TTC549 (cell line): ENCODE measurements at regions not wholly inside any gene's neighbourhood (a gene's known extent, or its start where the extent isn't known, plus 50 kb on each side); places are given as distances from the start of the nearest gene placed in this dataset.

ENCODE experiments used
- FAIRE-seq: peaks from 2 replicates; lab custom pipeline; 2012; peaks lifted over from hg19 to GRCh38; lab: Jason Lieb, UNC

DNA sequence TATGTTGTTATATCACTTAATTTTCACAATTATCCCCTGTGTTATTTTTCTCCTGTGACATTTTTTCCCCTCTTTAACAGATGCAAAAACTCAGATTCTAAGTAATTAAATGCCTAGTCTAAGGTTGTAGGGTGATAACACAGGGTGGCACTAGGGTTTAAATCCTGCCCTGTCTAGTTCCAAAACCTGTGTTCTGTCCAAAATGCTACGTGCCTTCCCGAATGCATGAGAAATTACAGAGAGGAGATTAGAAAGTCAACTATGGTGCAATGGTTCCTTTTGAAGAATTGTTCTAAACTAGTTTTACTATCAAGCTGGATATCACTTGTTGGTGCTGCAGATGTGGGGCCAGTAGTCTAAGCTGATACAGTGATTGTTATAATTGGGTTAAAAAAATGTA, 108.0 kb downstream of the DIPK2A start:
- FAIRE-seq, result no peak

DNA sequence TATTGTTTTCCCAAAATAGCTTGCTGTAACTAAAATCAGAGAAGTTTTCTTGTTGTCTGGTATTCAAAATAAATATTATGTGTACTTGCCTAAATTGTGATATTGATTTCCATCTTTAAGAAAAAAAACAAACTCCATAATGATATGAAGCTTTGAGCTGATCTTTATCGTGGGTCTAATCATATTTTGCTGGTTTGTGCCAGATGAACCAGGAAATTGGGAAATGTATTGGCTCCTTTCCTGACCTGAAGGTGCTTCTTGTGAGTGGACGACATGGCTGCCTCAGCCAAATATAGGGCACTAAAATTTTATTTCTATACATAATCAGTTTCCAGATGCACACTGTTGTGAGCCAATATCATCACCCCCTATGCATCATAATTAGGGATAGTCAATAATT, 113.3 kb downstream of the DIPK2A start:
- FAIRE-seq, result no peak

DNA sequence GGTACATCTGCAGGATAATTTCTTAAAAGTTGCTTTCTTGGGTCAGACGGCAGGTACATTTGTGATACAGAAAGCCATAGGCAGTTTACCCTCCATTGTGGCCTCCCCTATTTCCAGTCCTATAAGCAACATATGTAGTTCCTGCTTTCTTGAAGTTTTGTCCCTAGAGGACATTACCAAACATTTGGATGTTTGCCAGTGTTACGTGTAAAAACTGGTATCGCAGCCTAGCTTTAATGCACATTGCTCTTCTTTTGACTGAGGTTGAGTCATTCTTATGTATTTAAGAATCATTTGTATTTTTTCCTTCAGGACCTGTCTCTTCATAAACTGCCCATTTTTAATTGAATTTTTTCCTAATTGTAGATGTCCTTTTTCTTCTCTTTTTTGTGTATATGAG, 114.3 kb downstream of the DIPK2A start:
- FAIRE-seq, result no peak

DNA sequence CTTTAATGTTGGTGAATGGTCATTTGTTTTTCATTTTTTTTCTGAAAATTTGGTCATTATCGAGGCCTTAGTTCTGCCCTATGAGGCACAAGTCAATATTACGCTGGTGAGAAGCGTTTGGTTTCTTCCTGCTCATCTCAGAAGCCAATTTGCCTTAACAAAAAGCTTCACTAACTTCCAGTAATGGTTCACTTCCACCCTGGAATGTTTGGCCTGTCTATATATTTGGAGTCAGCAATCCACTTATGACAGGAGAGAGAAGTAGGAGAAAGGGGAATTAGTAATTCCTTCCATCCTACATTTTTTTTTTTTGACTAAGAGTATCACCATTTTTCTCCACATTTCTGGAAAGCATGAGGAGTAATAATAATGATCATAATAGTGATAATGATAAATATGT, 124.4 kb downstream of the DIPK2A start:
- no peak for FAIRE-seq

DNA sequence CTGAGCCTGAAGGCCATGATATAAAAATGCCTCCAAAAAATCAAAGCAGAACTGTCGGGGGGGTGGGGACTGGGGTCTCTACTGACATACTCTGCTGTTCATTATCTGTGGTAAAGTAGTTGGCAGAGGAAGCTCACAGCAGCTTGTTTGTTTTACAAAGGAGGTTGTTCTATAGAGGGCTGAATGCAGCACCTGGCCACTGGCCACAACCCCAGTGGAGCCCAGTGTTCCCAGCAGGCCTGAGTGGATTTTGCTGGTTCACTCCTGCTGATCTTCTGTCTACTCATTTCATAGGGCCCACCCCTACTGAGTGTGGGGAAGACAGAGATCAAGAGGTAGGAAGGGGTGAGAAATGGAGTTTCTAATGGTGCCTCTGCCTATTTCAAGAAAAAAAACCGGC, 125.5 kb downstream of the DIPK2A start:
- FAIRE-seq, result no peak

DNA sequence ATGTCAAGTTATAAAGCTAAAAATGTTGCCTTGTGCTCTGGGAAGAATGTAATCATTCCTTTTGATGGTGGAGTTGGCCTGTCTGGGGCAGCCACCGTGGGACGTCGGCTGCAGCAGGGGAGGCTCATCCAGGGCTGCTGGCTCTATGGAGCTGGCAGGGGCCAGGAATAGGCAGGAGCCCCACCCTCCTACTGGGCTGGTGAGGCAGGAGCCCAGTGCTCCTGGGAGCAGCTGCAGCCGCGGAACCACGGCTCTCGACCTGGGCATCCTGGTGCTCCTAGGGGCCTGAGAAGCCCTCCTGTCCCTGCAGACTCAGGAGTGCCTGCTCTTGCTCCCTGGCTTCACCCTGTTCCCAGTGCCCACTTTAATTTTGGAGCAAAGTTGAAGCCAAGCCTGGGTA, 127.1 kb downstream of the DIPK2A start:
- FAIRE-seq, result no peak

DNA sequence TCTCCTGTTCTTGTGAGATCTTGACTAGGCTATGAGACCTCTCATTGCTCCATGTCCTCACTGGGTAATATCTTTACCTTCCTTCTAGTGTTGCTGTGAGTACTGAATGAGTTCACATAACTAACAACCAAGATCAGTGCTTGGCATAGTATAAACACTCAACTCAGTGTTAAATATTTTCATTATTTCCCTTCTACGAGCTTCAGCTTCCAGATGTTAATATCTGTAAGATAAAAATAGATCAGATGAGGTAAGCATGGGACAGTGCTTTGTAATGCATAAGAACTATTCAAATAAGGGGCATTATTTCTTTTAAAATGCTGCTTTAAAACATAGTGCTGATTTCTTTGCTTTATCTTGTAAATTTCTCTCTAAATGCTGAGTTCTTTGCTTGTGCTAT, 130.8 kb downstream of the DIPK2A start:
- FAIRE-seq, result no peak

DNA sequence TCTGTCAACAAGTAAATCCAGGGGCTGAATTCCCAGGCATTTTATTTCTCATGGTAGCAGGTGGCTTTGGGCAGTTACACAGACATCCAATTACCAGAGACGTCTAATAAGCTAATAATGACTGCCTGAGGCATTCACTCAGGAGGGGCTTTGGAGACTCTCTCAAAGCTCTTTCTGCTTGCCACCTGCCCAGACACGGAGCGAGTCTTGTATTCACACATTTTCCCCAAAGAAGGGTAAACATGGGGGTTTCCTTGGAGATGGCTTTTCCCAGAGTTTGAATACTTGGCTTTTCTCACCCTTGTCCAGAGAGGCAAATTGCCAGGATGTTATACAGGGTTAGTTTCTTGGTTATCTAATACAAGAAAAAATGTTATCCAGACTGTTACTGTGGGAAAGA, 132.6 kb downstream of the DIPK2A start:
- no peak for FAIRE-seq

DNA sequence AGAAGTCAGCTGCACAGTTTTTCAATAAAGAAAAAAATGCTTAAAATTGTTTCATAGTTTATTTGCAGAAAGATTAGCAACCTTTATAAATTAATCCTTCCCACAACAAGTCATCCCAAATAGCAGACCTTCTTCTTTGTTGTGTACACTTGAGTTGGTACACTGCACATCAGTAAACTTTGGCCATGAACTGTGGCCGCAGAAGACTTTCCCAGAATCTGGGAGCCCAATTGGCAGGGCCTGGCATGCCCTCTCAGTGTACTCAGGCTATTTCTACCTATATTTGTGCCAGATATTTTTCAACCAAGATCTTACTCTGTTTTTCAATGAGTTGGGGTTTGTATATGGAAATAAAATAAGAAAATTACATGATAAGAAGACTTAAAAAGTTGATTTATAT, 133.1 kb downstream of the DIPK2A start:
- no peak for FAIRE-seq

DNA sequence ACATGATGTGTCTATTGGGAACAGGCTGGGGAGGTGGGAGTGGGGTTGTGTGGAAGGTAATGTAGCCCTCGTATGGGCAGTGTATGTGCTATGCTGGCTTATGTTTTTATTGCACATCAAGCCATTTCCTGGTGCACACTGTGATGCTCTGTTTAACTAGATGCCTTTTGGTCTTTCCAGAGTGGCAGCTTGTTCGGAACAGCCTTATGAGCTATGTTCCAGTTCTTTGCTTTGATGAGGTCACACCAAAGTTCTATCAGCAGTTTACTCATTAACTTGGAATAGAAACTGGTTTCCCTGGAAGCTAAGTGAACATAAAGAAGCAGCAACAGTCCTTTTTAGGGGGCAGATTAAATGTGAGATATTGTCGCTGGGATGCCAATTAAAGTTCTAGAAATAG, 133.9 kb downstream of the DIPK2A start:
- no peak for FAIRE-seq

DNA sequence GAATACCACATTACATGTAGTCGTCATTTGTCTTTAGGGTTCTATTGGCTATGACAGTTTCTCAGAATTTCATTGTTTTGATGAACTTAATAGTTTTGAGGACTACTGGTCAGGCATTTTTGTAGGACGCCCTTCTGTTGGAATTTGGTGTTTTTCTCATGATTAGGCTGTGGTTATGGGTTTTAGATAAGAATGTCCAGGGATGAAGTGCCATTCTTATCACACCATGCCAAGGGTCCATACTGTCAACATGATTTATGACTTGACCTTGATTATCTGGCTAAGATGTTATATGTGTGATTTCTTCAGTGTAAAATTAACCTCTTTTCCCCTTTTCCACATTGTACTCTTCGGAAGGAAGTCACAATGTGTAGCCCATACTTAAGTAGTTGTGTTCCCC, 135.3 kb downstream of the DIPK2A start:
- FAIRE-seq, result no peak

DNA sequence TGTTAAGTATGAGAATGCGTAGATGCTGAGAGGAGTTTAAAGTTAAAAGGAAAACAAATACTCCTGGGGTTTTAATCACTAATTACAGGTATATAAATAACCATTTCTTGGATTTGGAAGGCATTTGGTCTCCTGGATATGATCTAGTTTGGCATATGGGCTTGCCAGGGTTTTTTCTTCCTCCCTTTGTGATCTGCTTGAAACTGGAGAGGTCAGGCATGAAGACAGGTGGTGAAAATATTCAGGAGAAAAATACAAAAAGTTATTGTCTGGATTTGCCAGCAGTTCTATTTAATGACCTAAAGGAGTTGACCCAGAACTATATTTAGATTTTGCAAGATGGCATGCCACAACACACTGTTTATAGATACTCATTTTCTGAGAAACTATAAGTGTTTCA, 136.3 kb downstream of the DIPK2A start:
- no peak for FAIRE-seq

DNA sequence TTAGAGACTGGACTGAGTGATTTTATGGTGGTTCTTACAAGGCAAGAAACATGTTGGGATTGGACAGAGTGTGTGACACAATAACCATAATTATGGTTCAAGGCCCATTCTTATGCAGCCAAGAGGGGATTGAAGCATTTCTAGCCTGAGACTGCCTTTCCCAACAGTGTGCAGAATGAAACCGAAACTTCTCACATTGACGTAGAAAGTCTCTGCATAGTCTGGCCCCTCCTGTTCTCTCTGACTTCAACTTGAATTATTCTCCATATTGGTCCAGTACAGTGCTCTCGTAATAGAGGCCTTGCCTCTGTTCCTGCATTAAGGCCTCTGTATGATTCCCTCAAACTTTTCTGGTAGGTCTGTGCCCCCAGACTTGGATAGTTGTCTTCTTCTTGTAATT, 138.3 kb downstream of the DIPK2A start:
- FAIRE-seq, result no peak

DNA sequence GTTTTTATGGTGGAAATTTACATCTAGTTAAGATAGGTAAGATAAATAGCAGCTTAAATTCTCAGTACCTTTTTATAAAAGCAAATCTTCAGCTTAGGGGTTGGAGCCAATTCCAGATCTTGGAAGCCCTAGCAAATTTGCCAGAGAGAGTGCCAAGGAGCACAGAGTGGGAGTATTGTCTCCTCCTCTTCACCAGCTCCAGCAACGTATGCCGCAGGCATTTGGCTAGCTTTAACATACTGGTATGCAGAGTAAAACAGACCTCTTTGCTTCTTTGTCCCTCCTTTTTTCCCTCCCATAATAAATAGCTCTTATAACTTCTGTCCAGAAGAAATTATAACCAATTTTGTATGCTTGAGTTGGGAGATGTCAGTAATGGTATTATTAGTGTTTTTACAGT, 140.4 kb downstream of the DIPK2A start:
- no peak for FAIRE-seq

DNA sequence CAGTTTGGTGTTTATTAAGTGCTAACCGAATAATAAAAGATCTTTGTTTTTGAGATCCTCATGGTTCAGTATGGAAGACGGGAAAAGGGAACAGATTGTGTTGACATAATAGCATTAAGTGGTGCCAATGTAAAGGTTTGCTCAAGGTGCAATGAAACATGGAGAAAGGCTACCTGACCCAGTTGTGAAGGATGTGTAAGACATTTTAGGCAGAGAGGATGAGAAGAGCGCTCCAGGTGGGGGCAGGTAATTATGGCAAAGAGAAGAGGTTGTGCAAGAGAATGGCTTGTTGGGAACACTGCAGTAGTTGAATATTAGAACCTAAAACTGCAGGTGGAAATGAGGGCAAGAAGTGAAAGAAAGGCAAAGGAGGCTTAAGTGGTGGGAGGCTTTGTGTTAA, 140.8 kb downstream of the DIPK2A start:
- no peak for FAIRE-seq

DNA sequence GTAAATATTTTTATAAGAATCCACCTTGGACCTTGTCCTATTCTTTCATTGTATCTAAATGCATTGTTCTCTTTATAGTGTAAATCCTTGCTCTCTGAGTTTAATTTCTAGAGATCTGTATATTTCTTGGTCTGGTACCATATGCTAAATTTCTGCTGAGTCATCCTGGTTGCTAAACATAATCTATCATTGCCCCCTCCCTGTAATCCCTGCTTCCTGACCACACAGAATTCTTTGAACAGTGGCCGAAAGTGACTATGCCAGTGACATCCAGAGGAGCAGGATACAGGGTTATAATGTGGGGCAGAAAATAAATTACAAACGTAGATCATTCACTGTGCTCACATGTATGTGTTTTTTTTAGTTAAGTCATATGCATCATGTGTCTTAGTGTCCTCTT, 143.1 kb downstream of the DIPK2A start:
- no peak for FAIRE-seq

DNA sequence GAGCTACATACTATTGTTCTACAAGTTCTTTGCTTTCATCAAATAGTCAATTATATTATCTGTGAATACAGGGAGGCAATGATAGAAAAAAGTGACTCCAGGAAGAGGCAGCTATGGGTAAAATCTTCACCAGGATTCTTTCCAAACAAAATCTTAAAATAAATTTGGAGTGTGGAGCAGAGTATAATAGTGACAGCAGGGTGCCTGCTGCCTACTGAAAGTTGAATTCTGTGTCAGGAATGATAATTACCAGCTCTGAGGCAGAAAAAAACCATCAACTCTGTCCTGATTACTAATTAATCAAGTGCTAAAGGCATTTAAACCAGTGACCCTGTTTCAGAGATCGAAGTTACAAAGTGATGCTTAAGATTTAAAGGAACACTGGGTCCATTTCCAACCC, 148.0 kb downstream of the DIPK2A start:
- no peak for FAIRE-seq

DNA sequence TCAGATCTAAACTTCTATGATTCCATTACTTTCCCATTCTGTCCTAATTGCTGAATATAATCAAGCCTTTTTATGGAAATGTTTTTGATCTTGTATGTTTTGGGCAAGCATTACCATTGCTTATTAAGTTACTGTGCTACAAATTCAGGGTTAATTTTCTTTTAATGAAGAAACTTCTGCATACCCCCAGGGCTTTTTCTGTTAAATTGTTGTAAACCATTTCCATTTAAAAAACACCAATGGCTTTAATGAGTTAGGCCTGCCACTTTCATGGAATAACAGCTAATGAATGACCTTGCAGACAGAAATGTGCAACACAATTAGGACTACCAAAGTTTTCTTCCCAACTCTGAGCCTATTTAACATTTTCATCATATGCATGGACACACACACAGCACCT, 150.0 kb downstream of the DIPK2A start:
- FAIRE-seq, result no peak

DNA sequence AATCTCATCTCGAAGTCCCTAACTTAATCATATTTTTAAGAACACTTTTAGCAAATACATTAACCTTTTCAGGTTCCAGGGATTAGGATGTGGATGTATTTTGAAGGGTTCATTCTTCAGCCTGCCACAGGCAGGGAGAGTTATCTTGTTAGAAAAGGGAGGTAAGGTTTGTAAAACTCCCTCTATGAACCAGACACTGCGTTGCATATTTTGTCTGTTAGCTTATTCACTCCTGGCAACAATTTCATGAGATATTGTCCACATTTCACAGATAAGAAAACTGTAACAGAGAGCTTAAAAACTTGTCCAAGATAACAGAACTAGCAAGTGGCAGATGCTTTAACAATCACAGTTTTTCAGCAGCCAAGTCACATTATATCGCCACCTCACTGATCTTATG, 155.4 kb downstream of the DIPK2A start:
- no peak for FAIRE-seq

DNA sequence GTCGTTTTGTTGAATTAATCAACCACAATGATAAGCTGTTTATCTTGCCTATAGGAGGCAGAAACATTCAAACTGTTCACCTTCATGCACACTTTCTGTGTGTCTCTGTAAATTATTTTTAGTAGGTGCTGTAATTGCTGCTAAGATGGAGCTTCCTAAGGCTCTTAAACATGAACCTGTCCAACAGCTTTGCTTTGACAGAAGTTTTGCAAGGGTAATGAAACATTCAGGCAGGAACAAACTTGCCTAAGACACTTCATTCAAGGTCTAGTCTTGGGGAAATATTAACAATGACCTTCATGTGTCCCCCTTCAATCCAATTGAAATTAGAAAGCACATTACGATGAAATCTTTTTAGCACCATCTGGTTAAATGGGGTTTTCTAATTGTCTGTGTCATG, 156.1 kb downstream of the DIPK2A start:
- FAIRE-seq, result no peak

DNA sequence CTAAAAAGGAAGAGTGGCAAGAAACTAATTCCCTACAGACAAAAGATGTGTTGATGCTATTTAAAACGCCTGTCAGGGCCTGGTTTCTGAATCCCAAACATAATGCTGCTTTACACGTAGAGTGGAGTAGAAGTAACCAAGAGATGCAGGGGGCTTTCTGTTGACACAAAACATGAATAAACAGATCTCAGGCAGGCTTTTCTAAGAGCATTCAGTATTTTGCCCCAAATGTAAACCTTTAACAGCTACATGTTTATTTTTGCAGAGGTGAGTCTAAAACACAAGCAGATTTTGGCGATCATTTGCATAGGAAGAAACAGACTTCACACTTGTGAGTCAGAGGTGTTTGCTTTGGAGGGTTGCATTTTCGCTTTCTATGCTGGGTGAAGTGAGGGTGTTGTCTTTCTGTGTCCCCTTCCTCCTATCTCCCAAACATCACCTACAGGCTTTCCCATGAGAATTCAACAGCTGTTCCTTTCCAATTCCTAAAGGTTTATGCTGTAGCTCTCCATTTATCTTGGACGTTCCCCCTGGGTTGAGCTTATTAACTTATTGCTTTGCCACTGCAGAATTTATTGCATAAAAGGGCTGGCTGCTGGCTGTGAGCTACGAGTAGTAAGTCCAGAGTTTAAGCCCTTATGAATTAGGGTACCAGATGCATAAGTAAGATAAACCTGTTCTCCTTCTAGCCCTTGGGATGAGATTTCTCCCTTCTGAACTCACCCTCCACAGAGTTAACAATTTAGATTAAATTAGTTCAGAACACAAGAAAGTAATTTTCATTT, 156.7 kb downstream of the DIPK2A start:
- no peak for FAIRE-seq

DNA sequence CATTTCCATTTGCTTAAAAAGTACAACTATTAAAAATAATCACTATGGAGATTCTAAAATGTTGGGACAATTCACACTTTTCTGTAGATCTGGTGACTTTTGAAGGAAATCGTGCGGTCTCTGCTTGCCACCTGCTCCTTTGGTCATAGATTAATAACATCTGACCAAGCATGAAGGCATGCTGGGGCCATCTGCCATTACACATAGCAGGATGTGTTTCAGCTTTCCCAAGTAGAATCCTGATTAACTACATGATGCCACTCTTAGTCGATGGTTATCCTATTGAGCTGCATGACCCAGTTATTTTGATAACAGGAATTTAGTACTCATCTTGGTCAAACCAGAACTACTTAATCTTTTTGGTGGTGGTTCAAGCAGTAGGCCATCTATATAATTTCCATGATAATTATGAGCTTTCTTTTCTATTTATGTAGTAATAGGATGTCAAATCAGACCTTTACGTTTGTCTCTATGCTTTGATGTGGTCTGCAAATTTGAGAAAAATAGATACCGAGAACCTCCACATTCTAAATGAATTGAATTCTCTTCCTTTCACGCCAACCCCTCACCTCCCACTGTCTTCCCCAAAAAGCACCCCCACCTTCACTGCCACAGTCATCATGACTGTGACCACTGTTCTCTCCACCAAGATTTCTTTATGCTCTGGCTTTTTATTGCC, 158.1 kb downstream of the DIPK2A start:
- no peak for FAIRE-seq

DNA sequence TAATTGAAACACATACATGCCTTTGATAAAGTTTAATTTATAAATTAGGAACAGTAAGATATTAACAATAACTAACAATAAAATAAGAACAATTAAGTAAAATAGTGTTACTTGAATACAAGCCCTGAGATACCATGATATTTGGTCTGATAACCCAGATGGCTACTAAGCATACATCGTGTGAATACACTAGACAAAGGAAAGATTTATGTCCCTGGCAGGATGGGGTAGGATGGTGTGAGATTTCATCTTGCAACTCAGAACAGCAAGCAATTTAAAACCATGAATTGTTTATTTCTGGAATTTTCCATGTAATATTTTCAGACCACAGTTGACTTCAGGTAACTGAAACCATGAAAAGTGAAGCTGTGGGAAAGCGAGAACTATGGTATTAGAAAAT, 169.5 kb downstream of the DIPK2A start:
- FAIRE-seq, result no peak

DNA sequence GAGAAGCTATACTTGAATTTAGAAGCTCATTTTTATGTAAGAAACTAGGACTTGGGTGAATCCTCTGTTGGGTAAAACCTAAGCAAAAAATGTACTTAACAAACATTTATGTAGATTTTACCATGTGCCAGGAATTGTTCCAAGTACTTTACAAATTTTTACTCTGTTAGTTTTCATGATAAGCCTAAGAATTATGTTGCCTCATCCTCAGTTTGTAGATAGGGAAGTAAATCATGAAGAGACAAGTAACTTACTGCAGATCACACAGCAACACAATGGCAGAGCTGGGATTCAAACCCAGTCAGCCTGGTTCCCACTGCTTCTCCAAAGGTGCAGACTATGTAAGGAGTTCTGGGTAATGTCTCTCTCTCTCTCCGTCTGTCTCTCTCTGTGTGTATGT, 169.9 kb downstream of the DIPK2A start:
- FAIRE-seq, result no peak
